Sigmoid colon (tissue), 3 donors: ENCODE measurements at regions not wholly inside any gene's neighbourhood (a gene's known extent, or its start where the extent isn't known, plus 50 kb on each side); places are given as distances from the start of the nearest gene placed in this dataset.
"Not testable (repeated sequence)": the region's sequence is repeated elsewhere in the genome, so short reads cannot be mapped to it uniquely, and the experiment has no call there.

Experiments
- POLR2A ChIP-seq, 2 donors: fragments of 450-650 bp; IDR thresholded peaks; one replicate each; pipeline ENCODE4 v1.6.1; 2016; ENCODE audit warnings: antibody characterized with exemption in 2 of 2, mild to moderate bottlenecking in 2 of 2, moderate library complexity in 2 of 2
- TF ChIP-seq, protein P1 (sequence below), 4 experiments: fragments of 450-650 bp in 3 of 4; fragments of 200-600 bp in 1 of 4; IDR thresholded peaks; one replicate each; pipeline ENCODE4 v1.5.1; 2016 to 2019; ENCODE audit warnings: antibody characterized with exemption in 4 of 4, mild to moderate bottlenecking in 3 of 4, moderate library complexity in 2 of 4

DNA sequence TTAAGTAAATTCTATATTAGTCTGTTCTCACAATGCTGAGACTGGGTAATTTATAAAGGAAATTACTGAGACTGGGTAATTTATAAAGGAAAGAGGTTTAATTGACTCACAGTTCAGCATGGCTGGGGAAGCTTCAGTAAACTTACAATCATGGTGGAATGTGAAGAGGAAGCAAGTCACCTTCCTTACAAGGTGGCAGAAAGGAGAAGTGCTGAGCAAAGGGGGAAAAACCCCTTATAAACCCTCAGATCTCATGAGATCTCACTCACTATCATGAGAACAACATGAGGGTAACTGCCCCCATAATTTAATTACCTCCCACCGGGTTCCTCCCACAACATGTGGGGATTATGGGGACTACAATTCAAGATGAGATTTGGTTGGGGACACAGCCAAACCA, 422.4 kb downstream of the TNS1 start:
- TF ChIP-seq, protein P1, sequence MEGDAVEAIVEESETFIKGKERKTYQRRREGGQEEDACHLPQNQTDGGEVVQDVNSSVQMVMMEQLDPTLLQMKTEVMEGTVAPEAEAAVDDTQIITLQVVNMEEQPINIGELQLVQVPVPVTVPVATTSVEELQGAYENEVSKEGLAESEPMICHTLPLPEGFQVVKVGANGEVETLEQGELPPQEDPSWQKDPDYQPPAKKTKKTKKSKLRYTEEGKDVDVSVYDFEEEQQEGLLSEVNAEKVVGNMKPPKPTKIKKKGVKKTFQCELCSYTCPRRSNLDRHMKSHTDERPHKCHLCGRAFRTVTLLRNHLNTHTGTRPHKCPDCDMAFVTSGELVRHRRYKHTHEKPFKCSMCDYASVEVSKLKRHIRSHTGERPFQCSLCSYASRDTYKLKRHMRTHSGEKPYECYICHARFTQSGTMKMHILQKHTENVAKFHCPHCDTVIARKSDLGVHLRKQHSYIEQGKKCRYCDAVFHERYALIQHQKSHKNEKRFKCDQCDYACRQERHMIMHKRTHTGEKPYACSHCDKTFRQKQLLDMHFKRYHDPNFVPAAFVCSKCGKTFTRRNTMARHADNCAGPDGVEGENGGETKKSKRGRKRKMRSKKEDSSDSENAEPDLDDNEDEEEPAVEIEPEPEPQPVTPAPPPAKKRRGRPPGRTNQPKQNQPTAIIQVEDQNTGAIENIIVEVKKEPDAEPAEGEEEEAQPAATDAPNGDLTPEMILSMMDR (IDR thresholded peaks at IDR 0.05): not testable (repeated sequence)
- not testable (repeated sequence) for TF ChIP-seq POLR2A (IDR thresholded peaks at IDR 0.05)
